HG03066 (cell line): ENCODE measurements at regions not wholly inside any gene's neighbourhood (a gene's known extent, or its start where the extent isn't known, plus 50 kb on each side); places are given as distances from the start of the nearest gene placed in this dataset.
"Not testable (repeated sequence)": the region's sequence is repeated elsewhere in the genome, so short reads cannot be mapped to it uniquely, and the experiment has no call there.

Experiments
- ATAC-seq: cut with Tn5 transposase; IDR thresholded peaks from one replicate; pipeline ENCODE4 v1.9.1; 2021; ENCODE audit warnings: low read depth; ENCODE audit not compliant: unreplicated experiment

DNA sequence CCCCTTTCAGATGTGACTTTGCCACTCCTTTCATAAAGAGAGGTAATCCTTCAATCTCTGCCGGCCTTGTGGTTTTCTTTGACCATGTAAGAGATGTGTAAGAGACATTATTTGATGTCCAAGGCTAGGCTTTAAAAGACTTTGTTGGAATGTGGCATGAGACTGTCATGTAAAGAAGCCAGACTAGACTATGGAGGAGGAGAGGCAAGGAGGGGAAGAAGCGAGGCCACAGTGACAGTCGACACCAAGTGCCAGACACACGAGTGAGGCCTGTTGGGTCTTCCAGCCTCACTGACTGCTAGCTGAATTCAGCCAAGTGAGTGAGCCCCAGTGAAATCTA lies 1013.3 kb downstream of the MAT2B start:
- ATAC-seq, result no peak

DNA sequence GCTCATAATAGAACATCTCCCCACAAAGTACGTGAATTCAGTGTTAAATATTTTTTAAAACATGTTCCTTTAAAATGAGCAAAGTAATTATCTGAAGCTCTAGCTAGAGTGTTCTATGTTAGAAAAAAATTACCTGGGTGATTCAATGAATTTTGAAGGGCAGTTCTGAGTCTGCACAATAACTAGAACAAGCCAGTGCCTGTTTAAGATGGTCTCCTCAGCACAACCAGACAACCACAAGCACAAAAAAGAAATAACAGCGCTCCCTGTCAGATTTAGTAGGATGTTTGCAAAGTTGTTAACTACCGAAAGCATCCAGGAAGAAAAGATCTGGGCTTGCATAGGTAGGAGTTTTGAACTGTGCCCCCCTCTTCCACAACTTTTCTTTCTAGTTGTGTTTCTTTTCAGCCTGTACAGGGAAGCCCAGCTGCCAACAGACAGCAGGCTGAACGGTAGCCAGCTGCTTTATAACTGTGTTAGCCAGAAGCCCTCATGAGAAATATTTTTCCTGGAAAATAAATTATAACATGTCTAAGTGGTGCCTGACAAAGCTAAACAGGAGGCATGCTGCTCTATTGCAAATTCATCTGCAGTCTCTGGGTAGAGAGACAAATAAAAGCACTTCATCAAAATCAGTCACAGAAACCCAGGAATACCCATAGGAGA lies 1026.9 kb downstream of the MAT2B start:
- no peak for ATAC-seq

DNA sequence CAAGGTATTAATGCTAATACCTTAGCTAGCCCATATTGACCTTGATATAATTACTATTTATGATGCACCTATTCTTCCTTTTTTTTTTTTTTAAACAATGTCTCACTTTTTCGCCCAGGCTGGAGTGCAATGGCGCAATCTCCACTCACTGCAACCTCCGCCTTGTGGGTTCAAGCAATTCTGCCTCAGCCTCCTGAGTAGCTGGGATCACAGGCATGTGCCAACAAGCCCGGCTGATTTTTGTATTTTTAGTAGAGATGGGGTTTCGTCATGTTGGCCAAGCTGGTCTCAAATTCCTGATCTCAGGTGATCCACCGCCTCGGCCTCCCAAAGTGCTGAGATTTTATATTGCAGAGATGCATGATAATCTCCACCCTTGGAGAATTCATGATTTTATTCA lies 1028.0 kb downstream of the MAT2B start:
- not testable (repeated sequence) for ATAC-seq

DNA sequence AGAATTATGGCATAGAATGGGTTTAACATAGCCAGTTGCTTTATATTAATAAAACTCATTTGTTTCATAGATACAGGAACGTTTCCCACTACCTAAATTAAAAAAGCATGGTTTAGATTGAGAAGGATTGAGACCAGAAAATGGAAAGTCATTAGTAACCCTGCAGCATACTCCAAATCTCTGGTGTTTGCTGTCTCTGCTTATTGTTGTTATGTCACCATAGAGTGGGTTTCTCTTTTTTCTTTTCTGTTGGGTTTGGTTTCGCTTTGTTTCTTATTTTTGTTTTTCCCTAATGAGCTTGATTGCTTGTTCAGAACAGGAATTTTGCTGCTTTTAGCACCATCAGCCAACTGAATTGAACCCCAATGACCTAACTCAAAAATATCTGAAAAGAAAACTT lies 1034.8 kb downstream of the MAT2B start:
- no peak for ATAC-seq

DNA sequence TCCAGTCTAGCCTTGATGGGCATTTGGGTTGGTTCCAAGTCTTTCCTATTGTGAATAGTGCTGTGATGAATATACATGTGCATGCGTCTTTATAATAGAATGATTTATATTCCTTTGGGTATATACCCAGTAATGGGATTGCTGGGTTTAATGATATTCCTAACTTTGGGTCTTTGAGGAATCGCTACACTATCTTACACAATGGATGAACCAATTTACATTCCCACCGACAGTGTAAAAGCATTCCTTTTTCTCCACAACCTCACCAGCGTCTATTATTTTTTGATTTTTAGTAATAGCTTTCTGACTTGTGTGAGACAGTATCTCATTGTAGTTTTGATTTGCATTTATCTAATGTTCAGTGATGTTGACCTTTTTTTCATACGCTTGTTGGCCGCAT lies 1040.1 kb downstream of the MAT2B start:
- no peak for ATAC-seq

DNA sequence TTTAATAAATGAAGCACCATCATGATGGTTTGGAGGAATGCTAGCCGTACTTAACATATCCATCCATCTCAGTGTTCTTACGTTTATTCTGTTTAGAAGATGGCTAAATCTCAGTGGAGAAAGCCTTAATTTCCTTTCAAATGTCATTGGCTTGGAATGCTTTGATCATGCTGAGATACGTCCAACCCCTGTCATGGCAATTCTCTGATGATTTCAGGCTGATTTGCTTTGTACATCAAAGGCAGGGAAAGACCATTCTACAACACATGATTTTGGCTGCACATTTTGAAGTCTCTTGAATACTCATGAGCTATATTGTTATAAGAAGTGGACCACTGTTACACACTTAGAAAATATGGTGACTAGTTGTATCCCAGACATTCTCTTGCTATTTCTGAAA lies 1048.4 kb downstream of the MAT2B start:
- ATAC-seq, result no peak

DNA sequence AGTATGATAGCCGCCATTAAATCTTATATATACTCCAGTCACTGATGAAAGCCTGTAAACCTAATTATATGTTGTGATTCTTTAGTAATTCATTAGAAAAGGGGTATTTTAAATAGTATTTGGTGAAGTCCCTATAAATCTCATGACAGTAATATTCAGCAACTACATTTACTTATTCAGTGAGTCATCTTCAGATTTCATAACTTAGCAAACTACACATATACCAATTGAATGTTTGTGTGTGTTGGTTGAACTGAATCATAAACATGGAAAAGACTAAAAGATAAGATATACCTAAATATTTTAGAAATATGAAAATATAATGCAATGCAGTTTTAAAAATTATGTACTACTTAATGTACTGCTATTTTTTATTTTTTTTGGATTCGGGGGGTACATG lies 1050.4 kb downstream of the MAT2B start:
- ATAC-seq, result no peak

DNA sequence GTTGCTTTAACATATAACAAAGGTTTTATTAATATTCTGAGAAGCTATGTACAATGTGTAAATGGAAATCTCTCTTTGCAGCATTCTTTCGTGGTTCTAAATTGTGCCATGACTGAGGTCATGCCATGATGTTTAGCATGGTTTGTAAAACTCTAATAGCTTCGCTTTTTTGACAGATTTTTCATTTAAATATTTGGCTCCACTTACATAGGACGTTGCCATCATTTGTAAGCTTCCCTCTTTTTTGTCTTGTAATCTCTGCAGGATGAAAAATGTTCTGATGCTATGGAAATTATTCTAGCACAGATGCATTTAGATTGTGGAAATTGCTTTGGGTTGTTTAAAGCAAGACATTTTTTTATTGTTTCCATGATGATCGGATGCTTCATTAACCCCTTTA lies 1054.8 kb downstream of the MAT2B start:
- ATAC-seq, result no peak

DNA sequence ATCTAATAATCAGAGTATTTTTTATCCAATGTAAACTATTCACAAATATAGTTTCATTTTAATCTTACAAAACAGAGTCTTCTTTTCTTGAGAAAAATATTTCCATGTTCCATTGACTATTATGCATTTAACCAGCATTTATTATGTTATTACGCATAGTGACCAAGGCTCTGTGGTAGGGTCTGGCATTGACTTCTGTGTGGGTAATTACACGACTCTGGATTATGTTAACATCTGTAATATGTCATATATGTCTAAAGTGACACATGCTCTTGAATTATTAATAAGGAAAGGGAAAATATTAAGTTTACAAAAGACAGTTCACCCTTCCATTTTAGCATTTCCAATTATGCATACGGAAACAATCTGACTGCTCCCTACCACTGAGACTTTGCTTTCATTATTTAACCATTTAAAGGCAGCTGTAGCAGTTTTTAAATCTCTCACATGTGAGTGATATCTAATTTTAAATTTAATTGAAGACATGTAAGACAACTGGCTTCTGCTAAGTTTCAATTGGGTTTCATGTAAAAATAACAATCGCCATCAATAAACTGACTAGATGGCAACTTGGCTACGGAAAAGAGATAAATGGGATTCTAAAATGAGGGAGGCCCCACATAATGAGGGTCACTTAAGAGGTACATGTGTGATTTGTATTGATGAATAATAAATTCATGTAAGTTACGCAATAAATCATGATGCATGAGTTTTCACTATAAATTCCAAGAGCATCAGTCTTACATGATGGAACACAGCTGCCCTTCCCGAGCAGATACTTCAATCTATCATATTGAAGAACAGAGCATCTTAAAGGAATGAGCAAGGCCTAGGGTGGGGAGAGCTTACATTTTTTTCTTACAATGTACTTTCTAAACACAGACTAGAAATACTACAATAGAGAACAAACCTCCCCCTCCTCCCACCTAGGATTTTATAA lies 1056.8 kb downstream of the MAT2B start:
- ATAC-seq, result no peak

DNA sequence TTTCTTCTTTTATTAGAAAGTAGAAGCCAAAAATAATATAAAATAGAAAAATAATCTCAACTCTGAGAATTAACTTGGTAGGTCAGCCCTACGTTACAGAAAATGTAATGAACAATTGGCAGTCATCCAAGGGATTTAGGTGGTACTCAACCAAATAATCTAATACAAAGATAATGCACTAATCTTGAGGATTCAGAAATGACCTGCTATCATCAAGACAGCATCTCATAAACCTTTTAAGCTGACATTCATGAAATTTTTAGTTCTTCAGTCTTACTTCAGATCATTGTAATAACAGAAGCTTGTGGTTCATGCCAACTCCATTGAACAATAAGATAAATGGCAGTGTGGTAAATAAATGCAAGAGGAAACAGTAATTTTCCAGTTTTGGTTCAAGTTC lies 1058.0 kb downstream of the MAT2B start:
- ATAC-seq, result no peak

DNA sequence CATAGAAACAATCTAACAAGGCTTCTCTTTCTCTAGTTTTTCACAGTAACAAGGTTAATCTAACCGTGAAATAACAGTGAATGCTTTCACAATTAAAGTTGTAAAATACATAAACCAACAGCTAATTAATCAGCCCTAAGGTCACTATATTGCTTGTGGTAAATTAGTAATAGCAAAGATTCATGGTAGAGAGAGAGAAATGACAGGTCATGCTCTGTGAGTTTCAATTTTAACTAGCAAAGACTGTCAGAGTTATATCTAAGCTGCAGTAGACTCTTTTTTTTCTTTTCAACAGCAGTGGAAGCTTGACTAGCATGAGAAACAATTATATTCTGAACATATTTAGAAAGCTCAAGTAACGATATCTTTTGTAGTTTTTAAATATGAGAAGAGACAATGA lies 1068.0 kb downstream of the MAT2B start:
- ATAC-seq, result no peak

DNA sequence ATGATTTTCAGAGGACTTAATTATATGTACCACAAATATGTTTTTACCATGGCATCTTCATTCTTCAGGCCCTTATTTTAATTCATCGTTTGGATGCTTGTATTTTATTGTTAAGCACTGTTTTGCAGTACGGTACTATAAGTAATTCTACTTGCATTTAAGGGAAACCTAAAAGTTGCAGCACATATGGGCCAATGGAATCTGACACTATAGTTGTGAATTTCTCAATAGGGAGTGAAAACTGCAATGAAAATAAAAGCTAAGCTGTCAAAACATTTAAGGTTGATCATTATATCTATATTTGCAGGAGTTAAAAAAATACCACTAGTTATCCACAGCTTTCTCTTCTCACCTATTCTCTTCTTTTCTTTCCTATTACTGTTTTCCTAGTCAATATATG lies 1071.8 kb downstream of the MAT2B start:
- ATAC-seq, result no peak

DNA sequence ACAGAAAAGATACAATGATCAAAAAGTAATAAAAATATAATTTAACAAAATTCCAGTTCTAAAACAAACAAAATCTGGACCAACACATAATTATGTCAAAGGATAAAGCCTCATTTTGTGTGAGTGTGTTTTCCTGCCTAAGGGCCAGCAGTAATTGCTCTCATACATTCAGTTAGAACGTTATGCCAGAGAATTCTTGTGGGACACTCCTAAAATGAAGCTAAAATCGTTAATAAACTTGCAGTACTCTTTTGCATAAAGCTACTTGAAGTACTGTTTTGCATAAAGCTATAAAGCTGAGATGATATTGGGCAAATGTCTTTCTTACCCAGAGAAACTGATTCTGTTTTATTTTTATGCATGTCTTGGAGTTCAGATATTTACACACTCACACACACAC lies 1072.3 kb downstream of the MAT2B start:
- no peak for ATAC-seq

DNA sequence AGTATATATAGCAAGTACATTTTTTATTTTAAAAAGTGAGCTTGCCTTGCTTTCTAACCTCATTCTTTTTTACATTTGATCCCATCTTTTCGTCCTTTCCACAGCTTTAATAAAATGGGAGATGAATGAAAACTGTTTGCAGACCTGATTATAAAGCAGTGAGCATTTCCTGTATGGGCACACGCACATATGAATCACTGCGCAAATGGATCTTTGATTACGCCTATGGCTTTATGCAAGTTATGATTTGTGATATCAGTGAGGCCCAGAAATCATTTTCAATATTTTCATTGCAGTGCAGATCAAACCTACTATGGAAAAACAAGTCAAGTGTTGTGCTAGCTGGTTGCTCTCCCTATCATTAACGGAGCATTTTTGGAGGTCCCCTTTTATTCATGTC lies 1073.0 kb downstream of the MAT2B start:
- ATAC-seq, result no peak

DNA sequence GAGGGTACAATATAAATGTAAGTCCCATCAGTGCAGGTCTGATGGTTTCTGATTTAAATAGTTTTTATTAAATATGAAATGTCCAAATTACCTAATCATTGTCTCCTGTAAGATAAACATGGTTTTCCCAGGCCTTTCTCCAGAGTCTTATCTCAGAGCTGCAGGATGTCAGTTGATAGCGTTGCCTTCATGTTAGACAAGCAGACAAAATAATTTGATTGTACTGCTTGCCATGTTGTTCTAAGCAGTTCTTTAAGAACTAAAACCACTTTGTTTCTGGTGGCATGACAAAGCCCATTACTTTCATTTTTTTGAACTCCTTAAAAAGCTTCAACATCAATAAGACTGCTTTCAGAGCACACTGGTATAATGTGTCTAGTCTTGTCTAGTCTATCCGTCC lies 1073.5 kb downstream of the MAT2B start:
- ATAC-seq, result no peak

DNA sequence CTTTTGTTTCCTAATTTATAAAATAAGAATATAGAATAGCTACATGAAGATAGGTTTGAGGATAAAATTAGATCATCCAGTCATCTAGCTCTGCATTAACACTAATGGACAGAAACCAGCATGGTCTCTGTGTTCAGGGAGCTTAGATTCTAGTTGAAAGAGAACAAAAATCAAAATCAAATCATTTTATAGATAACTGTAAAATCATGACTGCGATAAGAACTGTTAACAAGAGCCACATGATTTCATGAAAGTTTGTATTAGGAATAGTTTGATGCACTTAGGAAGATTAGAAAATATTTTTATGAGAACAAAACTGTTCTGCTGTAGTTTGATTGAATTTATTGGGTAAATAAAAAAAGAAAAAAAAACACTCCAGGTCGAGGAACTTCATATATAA lies 1074.7 kb downstream of the MAT2B start:
- ATAC-seq, result no peak

DNA sequence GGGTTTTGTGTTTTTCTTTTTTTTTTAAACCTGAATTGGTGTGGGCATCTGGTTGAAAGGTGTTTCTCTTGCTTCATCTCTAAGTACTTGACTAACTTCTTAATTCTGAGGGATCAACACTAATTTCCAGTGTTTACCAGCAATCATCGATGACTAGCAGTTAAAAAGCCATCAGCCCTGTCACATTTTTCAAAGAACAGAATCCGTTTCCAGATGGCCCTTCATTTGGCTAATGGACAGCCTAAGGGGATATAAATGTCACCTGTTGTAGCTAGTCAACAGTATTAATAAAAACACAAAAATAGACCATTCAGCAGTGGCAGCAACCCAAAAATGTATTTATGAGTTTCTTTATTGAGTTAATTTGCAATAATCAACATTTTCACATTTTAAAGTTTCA lies 1076.5 kb downstream of the MAT2B start:
- no peak for ATAC-seq

DNA sequence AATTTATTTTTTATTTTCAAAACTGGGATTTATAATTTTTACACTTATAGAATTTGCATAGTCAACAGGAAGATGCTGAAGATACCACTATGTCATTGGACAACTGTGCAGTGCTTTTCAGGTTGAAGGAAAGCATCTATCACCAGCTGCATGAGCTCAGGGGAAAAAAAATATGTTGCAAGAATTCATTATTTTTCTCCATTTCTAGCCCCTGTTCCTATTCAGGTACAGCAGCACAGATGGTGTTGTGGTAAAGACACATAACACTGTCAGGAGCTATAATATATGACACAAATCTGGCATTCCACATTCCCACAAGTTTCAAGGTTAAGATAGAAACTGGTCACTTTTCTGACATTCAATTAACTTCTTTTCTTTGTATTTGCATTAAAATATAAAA lies 1088.6 kb downstream of the MAT2B start:
- ATAC-seq, result no peak

DNA sequence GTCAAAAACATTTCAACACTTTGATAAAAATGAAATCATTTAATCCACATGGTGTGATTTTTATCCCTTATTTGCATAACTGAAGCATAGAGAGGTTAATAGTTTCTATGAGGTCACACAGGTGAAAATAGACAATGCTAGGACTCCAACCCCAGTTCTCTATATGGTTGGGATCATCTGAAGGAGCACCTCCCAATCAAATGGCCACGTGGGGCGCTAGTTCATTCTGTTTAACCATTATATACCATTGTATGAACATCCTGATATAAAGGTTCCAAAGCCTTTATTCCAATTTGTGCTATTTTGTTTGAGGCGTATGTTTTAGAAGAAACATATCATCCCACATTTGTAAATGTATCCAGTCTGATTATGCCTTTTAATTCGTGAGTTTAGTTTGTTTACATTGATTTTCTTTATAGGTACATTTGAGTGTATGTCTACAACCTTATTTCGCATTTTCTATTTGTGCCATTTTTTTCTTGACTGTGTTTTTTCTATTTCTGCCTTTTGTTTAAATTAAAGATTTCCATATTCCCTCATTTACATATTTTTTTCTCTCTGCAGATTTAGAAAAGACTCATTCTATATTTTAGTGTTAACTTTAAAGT lies 1092.0 kb downstream of the MAT2B start:
- ATAC-seq, result peak; percentile 52

DNA sequence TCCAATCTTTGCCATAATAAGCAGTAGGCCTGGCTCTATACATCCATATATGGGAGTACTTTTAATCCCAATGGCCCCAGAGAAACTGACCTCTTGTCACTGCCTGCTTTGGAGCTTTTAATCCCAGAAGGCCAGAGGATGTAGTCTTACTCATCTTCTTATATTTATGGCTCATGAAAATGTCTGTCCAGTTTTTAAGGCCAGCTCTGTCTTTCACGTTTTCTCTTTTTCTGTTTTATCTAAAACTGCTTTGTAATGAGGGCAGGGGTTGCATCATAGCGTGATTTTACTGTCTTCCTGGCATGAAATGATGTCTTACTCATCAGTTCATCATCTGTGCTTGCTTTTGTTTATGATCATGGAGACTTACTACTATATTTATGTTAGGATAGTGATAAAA lies 1094.9 kb downstream of the MAT2B start:
- ATAC-seq, result no peak

DNA sequence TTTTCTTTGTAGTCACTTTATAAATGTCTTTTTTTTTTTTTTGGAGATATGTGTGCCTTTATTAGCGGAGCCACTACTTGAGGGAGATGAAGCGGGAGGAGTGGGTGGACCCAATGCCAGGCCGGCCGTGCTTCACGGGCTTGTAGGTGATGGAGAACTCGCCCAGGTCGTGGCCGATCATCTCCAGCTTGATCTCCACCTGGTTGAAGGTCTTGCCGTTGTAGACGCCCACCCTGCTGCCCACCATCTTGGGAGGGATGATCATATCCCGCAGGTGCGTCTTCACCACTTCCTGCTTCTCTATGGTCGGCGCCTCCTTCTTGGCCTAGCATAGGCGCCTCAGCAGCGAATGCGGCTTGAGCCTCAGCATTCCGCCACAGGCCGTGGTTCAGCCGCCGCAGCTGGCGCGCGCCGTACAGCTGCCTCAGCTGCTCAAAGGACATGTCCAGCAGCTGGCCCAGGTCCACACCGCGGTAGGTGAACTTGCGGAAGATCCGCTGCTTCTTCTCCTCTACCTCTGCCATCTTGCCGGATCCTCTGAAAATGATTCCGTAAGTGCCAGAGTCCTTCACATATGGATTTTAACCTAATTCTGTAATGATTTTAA lies 1095.6 kb downstream of the MAT2B start:
- ATAC-seq, result no peak
